ENCODE measurements at regions not wholly inside any gene's neighbourhood (a gene's known extent, or its start where the extent isn't known, plus 50 kb on each side); places are given as distances from the start of the nearest gene placed in this dataset.

GRCh38 chr14:99995700-99996356 lies 69.4 kb upstream of the EVL start:
- in situ Hi-C loops (cut with HindIII; ENCODE audit: extremely low pct_ligation_motif_present, low pct_unique_long_range_greater_than_20kb) = no loop called here
- H3K27me3 ChIP-seq (ENCODE audit: control insufficient read depth in 1 of 2, insufficient read depth in 2 of 2, low read length in 2 of 2) = no peaks in the 10 kb centered on the region
- intact Hi-C loops (cut with micrococcal nuclease; ENCODE audit: unreplicated experiment) = loop anchor here (1.0 kb wide), 1 partner anchor 14 kb away; no protein-coding TSS in a partner anchor
- ChIA-PET POLR2A (no interaction called here), CTCF (ENCODE audit: low intra/inter-chr PET ratio, low total read pairs) (interaction anchor here (1.8 kb wide), 1 partner anchor 113 kb away, joined by 9 read pairs; no protein-coding TSS in a partner anchor)
- H3K4me3 ChIP-seq (replicated peaks in 1 of 3; ENCODE audit: insufficient read depth in 1 of 3, low read depth in 2 of 3, low read length in 3 of 3) = no peak overlapping the region
- H3K79me2 ChIP-seq (ENCODE audit: insufficient read depth, low read length) = peaks cover 11% of the 10 kb centered on the region
- no peak overlapping the region for H3K27ac ChIP-seq (ENCODE audit: extremely low read length, insufficient read depth, low read length)
- H3K9me3 ChIP-seq (ENCODE audit: low read length) = no peaks in the 10 kb centered on the region
- H3K4me1 ChIP-seq (ENCODE audit: insufficient read depth, low read length) = no peaks in the 10 kb centered on the region
- H4K20me1 ChIP-seq (ENCODE audit: insufficient read depth, low read length) = no peaks in the 10 kb centered on the region
- 9% methylated on average over 2 of the region's 2 CpGs for WGBS (ENCODE audit: low lambda C conversion rate)
- no peak overlapping the region for H3K9ac ChIP-seq (ENCODE audit: insufficient read depth, low read depth, low read length)
- H2AFZ ChIP-seq (ENCODE audit: low read length) = no peak overlapping the region
- peak; percentile 55 for DNase-seq (ENCODE audit: low spot score)
- no TSS peak for BruUV-seq (replicated peaks)
- peak; percentile 91 for TF ChIP-seq RBAK (CRISPR knock-in tag; IDR thresholded peaks at IDR 0.05)
- TF ChIP-seq CTCF (CRISPR knock-in tag; IDR thresholded peaks at IDR 0.05) = peak; percentile 71
- no peak for TF ChIP-seq E2F1 (CRISPR knock-in tag; IDR thresholded peaks at IDR 0.05)
- 0 out of 2 replicates have a peak, but pooled peaks have one; percentile 26 for TF ChIP-seq SMC3 (IDR thresholded peaks at IDR 0.05; ENCODE audit: low read length)
- peak; percentile 39 for TF ChIP-seq STAG1 (CRISPR knock-in tag; IDR thresholded peaks at IDR 0.05)
- no peak overlapping the region for H3K4me2 ChIP-seq (ENCODE audit: low read depth, low read length)
- peak; percentile 92 for FAIRE-seq
- no peaks in the 10 kb centered on the region for H3K36me3 ChIP-seq (replicated peaks in 1 of 2; ENCODE audit: control insufficient read depth in 1 of 2, insufficient read depth in 2 of 2, low read length in 2 of 2)
- peak; percentile 96 for ATAC-seq
